ENCODE measurements at regions not wholly inside any gene's neighbourhood (a gene's known extent, or its start where the extent isn't known, plus 50 kb on each side); places are given as distances from the start of the nearest gene placed in this dataset.
"Not testable (repeated sequence)": the region's sequence is repeated elsewhere in the genome, so short reads cannot be mapped to it uniquely, and the experiment has no call there.

DNA sequence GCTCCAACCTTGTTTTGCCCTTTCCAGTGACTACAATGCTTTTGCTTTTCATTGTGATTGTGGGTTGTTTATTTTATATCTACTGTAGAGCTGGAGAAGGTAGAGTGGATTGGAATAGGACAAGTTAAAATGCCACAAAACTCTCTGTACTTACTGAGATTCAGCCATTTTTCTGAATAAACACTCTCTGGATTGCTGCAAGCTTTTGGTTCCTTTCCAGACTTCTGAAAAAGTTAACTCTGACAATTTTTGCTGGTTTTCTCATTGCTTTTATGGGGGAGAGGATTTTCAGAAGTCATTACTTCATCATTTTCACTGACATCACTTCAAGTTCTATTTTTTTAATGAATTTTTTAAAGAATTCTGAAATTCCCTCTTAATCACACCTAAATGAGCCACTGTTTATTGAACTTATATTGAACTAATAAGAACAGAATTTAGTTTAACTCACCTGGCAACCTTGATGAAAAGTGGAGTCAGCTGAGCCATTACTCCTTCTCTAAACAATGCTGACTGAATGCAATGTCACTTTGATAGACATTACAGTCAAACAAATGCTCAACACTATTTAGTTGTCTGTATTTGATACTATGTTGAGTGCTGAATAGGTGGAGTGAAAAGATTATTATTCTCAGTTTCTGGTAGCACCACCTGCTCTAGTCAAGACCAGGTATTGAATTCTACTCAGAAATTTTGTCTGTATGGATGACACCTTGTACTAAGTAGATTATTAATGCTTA is 303.5 kb downstream of the DLEU7 start:
- DNase-seq: no peak

DNA sequence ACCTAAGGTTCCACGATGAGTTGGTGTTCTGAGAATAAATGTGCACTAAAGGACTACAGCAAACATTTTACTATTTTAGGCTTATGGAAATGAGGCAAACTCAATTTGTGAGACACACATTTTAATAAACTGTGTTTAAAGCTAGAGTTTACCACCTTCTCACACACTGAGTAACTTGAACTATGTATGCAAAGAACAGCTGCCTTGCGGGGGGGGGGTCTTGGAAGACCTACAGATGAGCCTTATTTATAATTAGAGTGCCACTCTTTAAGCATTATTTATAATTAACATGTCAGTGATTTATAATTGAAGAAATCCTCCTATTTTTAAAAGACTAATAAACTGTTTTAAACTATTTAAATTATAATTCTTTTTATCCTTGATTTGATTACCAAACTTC is 300.4 kb downstream of the DLEU7 start:
- DNase-seq: no peak

DNA sequence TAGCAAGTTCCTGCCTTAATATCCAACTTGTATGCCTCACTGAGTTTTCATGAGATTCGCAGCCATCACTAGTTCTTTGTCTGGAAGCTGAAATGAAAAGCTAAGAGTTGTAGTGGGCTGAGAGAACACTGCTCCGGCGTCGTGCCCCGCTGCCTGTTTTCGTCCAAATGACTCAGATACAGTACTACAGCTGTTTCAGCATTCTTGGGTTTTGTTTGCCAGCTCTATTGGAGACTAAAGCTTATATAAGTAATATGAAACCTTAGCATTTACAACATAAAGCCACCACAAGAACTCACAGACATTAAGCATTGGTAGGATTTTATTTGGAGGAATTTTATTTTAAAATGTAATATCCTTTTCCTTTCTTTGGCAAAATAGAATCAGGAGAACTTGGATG is 299.7 kb downstream of the DLEU7 start:
- DNase-seq: no peak

DNA sequence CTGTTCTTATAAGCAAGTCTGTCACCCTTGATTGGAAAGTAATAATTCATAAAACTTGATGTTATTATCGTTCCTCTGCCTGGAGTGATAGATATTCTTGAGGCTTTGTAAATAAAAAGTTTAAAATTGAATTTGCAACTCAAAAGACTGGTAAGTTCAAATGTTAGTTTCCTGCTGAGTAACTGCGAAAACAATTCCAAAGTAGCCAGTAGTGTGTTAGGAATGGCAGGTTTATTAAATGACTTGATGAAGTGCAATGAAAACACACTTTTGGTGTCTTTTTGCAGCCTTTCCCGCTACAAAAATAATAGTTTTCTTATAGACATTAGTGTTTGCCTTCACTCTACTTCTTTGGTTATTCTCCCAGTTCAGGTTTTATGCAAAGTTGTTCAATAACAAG is 299.3 kb downstream of the DLEU7 start:
- no peak for DNase-seq

DNA sequence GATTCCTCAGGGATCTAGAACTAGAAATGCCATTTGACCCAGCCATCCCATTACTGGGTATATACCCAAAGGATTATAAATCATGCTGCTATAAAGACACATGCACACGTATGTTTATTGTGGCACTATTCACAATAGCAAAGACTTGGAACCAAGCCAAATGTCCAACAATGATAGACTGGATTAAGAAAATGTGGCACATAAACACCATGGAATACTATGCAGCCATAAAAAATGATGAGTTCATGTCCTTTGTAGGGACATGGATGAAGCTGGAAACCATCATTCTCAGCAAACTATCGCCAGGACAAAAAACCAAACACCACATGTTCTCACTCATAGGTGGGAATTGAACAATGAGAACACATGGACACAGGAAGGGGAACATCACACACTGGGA is 296.3 kb downstream of the DLEU7 start:
- DNase-seq: not testable (repeated sequence)

DNA sequence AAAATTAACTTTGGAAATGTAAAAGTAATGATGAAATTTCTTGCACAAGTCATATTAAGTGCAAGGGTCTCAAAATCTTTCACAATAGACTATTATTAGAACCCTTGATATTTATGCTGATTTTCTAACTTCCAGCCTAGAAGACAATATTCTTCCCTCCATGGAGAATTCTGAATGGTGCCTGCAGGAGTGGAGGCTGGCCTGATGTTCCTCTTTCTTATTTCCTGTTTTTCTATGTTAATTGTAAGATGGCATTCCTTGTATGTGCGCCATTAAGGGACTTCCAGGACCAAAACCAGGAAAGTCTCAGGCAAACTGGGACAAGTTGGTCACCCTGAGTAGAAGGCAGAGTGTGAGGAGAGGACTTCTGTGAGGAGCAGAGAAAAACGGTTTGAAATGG is 294.9 kb downstream of the DLEU7 start:
- no peak for DNase-seq

DNA sequence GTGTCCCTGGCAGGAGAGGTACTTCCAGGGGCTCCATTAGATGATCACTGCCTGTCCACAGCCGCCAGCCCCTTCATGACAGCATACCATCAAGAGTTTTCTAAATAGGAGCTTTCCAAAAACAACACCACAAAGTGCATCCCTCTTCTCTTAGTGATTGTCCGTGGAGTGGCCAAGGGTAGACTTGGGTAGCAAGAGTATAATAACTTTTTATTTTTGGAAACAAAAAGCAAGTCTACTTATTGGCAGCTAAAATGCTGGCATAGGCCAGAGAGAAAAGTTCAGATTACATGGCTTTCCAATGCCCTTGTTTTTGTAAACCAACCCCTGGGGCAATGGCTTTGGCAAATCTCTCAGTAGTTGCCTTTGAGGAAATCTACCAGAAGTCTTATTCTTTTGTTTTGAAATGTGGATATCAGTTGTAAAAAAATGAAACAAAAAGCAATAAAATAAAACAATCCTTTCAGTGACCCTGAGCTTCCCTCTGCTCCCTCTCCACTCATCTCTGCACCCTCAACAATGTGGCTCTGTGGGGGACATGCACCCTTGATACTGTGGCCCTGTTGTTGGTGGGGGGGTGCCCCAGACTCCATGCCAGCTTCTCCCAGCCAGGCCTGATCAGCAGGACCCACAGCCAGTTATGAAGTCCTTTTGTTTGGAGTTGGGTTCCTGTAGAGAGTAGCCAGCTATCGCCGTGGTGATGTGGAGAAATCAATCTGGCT is 294.1 kb downstream of the DLEU7 start:
- DNase-seq: no peak

DNA sequence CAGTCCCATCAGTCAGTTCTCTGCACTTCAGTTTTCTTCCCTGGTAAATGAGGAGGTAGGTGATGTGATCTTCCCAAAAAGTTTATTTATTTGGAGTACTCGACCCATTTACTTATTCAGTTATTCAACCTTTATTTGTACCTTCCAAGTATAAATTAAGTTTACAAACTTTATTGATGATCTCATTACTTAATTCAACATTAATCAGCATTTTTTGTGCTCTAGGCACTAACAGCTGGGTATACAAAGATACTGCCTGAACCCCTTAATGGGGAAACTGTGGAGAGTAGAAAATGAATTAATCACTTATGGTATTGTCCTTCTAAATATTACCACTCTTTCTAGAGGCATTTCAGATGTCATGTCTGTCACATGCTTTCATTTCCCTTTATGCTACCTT is 293.3 kb downstream of the DLEU7 start:
- DNase-seq: no peak

DNA sequence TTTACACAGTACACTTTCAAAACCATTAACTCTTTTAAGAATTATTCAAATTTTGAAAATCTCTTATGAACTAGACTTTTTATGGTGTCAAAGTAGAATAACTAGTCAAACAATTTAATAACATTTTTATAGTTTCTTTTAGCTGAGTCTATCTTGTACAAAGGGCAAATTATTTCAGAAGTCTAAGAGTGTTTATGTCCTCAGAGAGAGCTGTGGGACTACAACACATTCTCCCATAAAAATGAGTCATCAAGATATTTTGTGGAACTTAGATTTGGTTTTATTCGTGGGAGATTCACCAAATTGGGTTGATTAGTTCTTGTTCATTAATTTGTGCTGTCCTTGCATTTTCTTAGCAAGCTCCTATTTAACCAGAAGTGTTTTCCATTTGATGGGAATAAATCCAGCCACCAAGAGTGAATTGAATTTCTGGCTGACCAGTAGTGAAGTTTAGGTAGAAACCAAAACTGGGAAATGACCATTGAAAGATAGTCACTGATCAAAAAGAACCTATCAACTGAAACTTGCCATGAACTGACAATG is 291.0 kb downstream of the DLEU7 start:
- no peak for DNase-seq

DNA sequence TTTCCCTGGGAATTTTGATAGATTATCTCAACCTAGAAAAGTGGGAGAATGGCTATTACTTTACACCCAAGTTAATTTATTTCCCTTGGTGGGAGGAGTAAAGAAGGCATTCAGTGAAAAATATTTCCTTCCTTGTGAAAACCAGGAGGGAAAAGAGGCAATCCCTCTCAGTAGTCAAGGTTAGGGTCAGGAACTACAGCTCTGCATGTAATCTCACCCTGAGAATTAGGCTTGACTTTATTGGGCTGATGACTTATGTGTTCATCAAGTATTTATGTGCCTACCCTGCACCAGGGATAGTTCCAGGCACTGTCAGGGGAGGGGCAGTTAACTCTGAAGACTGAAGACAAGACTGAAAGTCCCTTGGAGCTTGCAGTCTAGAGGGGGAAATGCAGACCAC is 281.8 kb downstream of the DLEU7 start:
- DNase-seq: no peak

DNA sequence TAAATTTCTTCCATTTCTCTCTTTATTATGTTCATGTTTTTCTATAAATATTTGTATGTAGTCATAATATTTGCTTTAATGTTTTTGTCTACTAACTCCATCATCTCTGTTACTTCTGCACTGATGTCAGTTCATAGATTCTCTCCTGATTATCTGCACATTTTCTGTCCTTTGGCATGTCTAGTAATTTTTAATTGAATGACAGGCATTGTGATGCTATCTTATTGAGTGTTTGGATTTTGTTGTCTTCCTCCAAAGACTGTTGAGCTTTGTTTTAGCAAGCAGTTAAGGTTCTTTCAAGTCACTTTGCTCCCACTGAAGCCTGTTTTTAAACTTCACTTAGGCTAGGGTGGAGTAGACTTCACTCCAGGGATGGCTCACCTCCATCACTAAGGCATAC is 276.8 kb downstream of the DLEU7 start:
- no peak for DNase-seq

DNA sequence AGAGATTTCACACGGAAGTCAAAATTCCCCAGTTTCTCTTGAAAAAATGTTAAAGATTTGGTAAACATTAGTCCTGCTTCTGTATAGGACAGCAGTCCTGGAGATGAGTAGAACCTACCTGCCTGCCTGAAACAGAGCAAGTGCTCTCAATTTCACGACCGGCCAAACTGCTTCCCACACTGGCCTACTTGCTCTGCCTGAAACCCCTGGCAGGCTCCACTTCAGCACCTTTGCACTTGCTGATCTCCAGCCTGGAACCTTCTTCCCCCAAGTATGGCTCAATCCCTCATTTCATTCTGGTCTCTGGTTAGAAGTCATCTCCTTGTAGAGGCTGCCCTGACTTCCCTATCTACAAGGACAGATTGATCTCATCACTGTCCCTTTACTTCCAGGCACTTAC is 271.4 kb downstream of the DLEU7 start:
- no peak for DNase-seq

DNA sequence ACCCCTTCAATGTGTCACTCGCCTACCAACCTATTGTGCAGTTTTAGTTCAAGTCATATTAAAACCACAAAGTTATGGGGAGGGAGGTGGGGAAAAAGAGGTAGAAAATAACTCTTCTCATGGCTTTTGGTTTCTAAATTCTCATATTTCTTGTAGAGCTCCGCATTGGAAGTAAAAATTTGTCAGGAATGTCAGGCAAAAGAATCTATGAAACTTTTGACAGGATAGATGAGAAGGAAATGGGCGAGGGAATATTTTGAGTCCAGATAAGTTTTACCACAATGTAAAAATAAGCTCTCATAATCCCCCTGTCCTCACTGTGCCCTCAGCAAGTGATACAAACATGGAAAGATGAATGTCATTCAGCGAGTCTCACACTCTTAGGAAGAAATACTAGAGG is 270.4 kb downstream of the DLEU7 start:
- DNase-seq: no peak

DNA sequence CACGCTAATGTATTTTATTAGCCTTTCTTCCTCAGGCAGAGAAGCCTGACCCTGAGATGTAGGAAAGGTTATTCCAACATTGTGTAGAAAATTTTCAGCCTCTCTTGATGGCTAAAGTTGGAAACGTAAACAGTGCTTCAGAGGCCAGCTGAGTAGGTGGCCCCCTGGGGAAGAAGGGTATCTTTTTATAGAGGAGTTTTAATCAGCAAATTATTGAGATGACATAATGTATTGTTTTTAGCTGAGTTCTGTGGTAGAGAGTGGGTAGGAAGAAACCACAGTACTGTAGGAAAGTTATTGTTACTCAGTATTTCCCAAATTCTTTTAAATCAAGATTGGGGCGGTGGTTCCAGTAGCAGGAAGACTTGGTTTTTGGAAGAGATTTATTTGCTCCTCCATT is 268.8 kb downstream of the DLEU7 start:
- no peak for DNase-seq

DNA sequence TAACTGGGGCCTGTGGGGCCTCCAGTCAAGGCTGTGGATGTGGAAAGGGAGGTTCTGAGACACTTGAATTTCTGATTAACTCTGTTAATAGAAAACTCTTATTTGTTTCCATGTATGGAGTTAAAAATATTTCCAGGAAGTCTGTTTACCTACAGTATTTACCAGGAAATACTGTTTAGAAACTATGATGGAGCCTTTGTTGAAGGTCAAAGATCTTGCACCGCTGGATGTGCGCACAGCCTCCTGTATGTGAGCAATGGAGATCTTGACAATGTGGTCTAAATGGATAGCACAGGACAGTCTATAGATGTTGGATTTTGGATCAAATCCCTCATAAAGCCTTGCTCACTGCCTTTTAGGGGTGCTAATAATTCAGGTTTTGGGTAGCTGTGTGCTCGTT is 268.4 kb downstream of the DLEU7 start:
- DNase-seq: no peak

DNA sequence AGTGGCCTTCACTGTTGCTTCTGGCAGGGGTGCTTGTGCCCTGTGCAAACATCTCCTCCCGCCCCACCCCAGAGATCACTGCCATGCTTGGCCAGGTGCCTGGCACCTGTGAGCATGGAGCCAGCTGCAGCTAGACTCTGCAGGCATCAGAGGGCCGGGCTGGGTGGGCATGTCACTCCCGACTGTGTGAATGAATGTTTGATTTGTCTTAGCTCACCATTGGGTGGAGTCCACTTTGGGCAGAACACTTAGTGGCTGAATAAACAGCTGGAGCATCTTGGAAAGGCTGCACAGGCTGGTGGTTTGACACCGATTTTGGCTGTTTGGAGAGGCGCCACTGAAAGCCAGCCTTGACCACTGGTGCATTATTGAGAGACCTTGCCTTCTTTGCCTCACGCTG is 267.3 kb downstream of the DLEU7 start:
- DNase-seq: peak; percentile 84

DNA sequence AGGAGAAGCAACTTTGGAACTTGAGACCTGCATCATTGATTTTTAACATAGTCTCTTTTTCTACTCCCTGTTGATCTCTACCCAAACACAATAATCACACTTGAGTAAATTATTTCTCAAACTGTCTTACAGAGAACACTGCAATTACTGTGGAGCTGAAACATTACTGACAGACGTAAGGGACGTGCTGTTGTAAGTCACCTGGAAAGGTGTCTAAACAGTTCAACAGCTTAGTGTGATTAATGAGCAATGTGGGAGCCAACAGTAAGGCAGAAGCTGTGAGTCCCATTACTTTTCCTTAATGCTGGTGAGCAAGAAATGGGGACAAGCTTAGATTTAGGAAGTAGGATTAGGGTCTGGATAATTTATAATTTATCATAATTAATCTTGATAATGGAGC is 265.7 kb downstream of the DLEU7 start:
- no peak for DNase-seq

DNA sequence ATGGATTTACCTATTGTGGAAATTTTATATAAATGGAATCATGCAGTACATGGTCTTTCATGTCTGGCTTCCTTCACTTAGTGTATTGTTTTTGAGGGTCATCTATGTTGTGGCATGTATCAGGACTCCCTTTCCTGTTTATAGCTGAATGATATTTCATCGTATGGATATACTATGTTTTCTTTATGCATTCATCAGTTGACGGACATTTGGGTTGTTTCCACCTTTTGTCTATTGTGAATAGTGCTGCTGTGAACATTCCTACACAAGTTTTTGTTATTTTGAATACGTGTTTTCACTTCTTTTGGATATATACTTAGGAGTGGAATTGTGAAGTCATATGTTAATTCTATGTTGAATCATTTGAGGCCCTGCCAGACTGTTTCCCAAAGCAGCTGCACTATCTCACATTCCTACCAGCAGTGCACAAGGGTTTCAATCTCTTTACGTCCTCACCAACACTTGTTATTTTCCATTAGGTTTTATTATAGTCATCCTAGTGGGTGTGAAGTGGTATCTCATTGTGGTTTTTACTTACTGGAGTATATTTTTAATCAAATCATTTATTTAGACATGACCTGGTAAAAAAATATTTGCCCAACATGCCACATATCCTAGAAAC is 262.7 kb downstream of the DLEU7 start:
- no peak for DNase-seq

DNA sequence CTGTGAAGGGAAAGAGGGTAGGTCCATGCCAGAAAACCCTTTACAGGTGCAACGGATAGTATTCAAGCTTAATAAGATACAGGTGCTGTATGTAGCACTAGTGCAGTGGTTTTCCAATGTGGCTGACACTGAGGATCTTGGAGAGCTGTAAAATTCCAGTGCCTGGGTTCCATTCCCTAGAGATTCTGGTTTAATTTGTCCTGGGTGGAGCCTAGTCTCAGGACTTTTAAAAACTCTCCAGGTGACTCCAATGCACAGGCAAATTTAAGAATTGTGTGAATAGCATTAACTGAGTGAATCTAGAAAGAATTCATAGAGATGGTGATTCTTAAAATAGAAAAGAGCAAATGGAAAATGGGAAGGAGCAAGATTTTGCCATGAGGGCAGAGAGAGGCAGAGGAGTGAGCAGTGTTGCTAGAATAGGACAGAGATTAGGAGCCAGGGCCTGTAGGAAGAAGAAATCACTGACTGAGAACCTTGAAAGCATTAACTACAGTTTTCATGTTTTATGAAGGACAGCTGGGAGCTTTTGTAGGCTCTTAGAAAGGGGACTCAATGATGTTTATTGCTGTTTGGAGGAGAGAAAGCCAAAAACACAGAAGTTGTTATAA is 261.8 kb downstream of the DLEU7 start:
- DNase-seq: no peak

DNA sequence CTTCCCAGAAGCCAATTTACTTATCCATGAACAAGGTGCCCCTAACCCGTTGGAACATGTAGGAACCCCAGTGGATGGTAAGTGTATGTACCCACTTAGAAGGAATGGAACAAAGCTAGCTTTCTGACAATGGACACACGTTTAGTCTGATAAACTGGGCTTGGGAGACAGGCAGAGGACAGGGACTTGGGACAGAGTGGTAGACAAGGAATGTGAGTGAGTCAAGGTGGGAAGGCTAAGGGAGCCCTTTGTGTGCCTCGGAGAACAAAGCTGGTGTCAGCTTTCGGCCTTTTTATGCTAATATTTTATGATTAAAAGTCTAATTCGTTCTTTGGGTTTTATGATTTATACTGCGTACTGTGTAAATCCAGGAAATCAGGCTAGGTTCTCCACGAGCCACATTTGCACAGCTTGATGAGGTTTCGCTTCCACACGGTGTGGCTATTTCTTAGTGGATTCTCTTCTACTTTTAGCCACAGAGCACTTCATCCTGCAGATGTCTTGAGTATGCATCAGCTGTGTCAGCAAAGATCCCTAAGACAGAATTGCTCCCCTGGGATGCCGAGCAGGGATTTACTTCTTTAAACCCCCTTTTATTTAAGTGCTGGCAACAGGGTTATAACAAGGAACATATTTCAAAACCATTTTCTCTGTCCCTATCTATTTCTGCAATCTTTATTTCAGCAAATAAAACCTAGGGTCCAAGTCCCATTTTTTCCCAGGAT is 258.5 kb downstream of the DLEU7 start:
- DNase-seq: no peak

DNA sequence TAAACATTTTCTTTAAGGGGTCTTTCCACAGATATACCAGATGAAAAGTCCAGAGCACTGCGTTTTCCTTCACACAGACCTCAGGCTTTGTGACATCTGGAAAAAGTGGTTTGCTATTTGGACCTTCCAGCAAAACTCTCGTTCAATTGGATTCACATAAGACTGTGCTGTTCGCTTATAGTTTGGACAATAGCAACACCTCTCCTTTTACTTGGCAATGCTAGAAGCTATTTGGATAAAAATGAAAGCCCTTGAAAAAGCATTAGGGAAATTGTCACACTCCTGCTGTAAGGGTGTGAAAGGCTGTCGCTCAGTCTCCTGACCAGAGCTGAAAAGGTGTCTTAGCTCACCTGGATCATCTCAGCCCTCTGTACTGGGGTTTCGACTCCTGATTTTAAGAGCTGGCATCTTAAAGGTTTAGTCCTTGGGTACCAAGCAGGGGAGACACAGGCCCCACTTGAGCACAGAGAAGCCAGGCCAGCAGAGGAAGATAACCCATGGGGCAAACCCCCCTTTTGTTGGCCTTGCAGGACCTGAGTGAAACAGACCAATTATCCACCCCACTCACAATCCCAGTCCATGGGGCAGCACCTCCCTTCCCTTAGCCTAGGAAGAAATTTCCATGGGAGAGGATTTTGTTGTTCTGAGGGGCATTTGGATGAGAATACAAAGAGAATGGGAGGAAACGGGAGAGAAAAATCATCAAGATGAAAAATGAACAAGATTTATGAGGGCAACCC is 257.6 kb downstream of the DLEU7 start:
- DNase-seq: no peak

DNA sequence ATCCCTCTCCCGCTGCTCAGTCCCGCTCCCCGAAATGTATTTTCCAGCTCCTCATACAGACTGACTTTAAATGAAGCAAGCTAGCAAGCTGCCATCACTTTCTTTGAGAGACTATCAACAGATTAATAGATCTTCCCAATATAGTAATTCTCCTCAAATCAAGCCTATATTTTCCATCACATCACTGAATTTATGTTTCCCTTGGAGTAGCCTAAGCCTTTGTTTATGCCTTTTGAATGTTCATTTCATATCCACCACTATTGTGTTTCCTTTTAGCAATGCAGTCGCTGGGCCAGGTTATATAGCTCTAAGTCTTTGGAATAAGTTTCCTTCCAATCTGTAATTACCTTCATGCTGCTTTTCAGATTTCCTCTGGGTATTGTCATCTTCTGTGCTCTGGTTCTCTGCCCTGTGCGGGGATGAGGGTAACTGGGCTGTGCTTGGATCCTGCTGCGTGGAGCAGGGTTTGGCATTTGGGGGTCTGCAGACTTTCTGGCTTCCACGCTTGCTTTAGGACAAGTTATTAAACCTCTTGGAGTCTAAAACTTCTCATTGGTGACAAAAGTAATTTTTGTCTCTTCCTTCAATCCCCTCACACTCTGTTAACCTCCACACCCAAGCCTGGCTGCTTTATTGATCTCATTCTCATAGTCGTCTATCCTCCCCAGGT is 256.9 kb downstream of the DLEU7 start:
- no peak for DNase-seq

Data from NCI-H1105 (cell line).